HG03460 (cell line): ENCODE measurements at regions not wholly inside any gene's neighbourhood (a gene's known extent, or its start where the extent isn't known, plus 50 kb on each side); places are given as distances from the start of the nearest gene placed in this dataset.
"Not testable (repeated sequence)": the region's sequence is repeated elsewhere in the genome, so short reads cannot be mapped to it uniquely, and the experiment has no call there.

Experiments
- ATAC-seq: cut with Tn5 transposase; IDR thresholded peaks from one replicate; pipeline ENCODE4 v1.9.1; 2021; ENCODE audit not compliant: unreplicated experiment

DNA sequence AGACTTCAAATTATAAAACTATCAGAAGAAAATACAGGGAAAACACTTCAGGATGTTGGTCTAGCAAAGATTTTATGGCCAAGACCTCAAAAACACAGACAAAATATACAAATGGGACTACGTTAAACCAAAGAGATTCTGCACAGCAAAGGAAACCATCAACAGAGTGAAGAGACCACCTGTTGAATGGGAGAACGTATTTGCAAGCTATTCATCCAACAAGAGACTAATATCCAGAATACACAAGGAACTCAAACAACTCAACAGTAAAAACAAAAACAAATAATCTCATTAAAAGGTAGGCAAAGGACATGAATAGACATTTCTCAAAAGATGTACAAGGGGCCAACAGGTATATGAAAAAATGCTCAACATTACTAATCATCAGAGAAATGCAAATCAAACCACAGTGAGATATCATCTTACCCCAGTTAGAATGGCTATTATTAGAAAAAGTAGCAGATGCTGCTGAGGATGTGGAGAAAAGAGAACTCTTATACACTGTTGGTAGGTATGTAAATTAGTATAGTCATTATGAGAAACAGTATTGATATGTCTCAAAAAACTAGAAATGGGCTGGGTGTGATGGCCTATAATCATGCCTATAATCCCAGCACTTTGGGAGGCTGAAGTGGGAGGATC lies 112.6 kb downstream of the LRIG2 start:
- peak; percentile 93 for ATAC-seq

DNA sequence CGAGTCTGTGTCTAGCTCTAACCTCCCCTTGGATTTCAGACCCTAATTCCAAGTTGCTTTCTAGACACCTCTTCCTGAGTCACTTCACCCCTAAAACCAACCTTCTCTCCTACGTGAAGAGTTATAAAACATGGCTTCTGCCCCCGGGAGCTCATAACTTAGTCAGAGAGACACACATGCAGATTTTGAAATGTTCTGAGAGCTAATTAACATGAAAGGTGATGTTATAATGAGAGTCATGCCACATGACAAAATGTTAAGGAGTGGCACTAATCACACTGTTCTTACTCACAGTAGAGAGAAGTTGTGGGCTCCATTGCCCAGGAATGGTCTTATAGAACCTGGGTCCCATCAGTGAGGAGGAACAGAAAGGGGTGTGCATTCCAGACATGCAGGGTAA lies 117.1 kb downstream of the LRIG2 start:
- no peak for ATAC-seq

DNA sequence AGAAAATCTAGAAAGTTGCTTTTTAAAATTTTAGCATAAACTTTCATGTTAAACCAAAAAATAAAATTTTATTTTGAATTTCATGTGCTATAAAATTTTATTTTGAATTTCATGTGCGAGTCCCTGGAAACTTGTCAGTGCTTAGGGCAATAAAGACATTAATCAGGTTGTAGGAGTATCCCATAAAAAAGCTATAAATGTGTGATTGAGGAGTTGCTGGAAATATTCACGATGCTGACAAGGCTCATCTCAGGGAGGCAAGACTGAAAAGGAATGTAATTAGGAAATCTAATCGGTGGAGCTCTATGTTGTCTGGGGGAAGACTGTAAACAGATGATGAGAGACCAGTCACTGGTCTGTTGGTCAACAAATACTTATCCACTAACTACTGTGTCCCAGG lies 117.9 kb downstream of the LRIG2 start:
- no peak for ATAC-seq

DNA sequence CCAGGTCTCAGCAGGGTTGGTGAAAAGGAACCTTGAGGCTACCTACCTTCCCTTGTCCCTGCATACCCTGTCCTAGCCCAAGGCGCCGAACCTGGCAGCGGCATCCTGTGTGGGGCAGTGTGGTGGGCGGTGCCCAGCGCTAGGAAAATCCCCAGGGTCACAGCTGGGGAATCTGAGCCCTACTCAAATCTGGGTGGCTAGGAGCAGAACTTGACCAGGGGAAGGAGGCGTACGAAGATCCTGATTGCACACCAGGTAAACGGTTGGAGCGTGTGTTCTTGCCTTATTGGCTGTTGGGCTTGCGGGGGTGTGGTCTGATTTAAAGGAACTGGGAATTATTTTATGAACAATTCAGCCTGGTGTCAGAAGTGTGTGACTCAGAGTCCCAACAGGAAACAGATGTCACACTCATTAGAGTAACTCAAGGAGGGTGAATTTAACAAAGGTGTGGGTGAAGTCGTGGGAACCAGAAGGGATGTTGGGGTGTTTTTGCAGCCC lies 118.6 kb downstream of the LRIG2 start:
- peak; percentile 42 for ATAC-seq

DNA sequence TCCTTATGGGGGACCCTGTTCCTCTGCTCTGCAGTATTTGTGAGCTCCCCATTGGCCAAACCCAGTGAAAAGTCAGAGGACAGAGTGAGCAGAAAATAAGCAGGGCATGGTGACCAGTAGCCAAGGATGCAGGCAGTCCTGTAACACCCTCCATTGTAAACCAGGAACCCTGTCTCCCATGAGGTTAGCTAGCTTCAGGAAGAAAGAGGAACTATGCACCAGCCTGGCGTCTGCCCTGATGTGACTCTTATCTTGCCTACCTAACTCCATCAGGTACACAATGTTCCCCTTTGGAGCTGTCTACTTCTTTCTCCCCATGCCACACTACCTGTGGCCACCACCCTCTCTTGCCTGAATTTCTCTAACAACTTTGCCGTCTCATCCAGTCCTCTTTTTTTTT lies 119.2 kb downstream of the LRIG2 start:
- ATAC-seq: no peak

DNA sequence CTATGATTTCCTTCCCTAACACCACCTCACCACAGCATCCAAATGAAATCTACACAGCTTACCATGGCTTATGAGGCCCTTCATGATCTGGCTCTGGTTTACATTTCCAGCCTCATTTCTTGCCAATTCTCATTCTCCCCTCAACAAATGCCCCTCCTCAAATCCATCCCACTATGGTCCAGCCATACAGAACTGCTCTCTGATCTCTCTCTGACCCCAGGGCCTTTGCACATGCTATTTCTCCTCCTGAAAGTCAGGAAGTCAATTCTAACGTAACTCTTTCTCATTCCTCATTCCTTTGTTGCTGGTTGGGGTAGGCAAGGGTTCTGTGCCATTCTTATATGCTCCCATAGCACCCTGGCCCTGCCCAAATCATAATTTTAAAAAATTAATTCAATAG lies 120.0 kb downstream of the LRIG2 start:
- no peak for ATAC-seq

DNA sequence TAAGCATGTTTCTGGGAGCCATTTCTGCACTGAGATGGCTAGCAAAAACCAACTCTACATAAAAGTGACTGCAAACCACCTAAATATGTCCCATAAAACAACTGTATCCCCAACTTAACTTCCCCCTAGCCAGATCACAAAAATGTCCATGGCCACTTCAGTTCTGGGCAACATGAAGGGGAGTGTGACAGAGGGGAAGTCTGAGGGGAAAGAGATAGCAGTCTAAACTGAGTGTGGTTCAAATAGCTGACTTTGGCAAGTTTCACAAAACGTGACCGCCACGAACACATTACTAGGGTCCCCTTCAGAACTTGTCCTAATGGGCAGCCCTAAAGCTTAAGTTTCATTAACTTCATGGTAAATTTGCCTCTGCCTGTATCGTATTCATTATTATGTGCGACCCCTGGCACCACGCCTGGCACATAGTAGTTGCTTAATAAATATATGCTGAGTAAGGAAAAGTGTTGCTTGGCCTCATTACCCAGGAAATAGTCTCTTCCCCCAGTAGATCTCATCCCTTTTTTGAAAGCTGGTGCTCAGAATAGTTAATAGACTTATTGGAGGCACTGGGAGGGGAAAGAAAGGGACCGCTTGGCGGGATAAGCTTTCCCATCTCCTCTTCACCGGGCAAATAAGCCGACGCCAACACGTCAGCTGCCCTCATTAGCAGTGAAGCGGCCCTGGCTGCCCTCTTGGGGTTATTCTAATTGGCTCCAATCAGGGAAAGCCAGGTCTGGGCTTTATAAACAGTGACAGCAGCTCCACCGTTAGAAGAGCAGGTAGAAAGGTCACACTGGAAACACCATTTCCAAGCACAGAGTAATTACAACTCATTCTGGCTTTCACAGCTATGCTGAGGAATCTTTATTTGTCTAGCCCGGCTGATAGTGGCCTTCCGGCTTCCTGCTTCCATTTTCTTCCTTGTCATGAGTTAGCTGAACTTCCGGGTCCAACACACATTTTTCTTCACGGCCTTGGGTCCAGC lies 122.1 kb downstream of the LRIG2 start:
- ATAC-seq: no peak

DNA sequence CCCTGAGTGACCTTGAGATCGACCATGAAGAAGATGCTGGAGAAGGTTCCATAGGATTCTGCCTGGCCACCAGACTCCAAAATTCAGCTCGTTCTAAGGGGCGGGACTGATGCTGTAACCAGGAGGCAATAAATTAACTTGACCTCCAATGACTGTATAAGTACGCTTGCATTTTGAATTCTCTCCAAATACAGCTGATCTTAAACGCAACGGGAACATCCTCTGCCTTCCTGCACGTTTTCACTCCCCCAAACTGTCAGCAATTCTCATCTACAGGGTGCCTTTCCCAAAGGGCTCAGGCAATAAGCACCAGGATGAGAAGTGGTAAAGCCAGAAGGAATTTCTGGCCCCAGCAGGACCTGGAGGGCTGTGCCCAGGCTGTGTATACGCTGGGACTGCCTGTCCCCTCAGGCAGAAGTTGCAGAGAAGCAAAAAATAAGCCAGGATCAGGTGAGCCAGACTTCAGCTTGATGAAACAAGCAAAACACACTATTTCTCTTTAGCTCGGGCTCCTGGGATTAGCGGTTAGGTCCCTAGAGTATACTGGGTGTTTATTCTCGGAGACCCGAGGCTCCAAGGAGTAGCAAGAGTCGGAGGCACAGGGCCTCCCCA lies 124.8 kb downstream of the LRIG2 start:
- no peak for ATAC-seq

DNA sequence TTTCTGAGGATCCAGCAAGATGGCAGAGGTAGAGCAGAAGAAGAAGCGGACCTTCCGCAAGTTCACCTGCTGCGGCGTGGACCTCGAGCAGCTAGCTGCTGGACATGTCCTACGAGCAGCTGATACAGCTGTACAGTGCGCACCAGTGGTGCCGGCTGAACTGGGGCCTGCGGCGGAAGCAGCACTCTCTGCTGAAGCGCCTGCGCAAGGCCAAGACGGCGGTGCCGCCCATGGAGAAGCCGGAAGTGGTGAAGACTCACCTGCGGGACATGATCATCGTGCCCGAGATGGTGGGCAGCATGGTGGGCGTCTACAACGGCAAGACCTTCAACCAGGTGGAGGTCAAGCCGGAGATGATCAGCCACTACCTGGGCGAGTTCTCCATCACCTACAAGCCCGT lies 125.8 kb downstream of the LRIG2 start:
- ATAC-seq: no peak

DNA sequence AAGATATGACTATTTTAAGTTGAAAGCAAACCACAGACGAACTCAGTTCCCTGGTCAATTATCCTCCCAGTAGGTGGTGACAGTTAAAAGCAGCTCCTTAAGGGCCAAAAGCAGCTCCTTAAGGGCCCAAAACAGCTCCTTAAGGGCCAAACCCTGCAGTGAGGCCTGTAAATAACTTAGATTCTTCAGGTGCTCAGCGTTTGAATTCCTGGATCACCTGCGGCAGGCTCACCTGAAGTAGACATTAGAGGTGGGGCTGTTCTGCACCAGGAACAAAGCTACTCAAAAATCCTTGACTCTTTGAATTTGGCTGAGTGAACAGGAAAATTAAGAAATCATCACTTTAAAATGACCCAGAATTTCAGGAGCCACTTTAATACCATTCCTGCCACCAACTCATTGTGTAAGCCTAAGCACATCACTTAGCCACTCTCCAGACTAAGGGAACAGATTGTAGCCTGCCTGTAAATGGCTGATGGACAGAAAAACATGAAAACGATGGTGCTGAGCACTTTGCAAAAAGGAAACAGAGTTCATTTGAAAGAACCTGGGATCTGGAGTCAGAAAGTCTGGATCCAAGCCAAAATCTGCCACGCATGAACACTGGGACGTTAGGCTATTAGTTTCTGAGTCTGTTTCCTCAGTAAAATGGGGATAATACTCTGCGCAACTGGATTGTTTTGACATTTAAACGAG lies 126.9 kb downstream of the LRIG2 start:
- ATAC-seq: no peak

DNA sequence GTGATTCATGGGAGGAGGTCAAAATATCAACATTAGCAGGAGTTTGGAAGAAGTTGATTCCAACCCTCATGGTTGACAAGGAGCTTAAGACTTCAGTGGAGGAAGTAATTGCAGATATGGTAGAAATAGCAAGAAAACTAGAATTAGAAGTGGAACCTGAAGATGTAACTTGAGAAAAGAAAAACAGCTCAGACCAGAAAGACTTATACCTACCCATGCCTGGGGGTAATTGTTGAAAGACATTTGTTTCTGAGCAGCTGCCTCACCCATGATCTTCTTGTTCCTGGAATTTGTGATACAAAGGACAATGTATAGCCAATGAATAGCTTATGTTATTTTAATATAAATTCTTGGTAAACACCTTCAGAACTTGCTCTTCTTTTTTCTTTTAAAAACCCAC lies 128.6 kb downstream of the LRIG2 start:
- ATAC-seq: no peak

DNA sequence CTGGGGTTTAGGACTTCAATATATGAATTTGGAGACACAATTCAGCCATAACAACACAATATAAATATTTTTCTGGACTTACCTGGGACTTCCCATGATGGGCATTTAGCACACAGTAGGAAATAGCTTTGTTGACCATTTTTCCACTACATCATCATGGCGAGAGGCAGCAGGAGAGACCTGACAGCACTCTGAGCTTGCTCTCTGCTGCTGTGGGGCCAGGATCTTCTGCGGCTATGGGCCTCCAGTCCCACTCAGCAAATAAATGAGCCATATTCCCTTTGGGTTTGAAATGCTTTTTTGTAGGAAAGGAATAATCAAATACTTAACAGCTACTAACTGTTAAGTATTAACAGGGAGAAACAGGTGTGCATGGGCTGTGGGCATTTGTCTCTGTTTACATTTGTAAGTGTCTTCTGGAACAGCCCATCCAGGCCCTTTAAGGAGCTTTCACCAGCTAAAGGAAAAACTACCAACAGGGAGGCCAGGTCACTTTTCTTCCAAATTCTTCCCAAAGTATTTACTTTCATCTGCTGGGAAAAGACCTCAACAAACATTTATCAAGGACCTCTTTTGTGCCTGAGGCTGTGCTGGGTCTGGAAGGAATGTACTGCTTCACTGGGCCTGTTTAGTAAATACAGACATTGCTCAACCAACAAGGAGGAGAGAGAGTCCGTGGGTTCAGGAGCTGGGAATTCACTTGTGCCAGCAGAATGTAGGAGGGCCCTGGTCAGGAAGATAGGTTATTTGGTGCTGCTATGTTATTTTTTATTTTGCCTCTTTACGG lies 133.2 kb downstream of the LRIG2 start:
- no peak for ATAC-seq

DNA sequence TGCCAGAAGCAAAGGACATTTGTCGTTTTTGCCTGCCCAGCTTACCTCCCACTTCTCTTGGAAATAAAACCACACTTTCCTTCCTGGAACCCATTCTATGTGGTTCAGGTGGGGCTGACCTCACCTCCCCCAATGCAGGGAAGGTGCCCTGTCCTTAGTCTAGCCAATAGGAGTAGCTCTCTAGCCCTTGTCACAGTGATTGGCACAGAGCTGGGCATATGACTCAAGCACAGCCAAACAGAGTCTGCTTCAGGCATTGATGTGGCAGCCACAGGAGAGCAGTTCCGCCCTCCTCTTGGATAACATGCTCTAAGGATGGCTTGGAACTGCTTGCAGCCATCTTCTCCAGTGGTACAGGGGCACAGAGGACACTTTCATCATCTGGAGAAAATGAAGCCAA lies 134.0 kb downstream of the LRIG2 start:
- no peak for ATAC-seq

DNA sequence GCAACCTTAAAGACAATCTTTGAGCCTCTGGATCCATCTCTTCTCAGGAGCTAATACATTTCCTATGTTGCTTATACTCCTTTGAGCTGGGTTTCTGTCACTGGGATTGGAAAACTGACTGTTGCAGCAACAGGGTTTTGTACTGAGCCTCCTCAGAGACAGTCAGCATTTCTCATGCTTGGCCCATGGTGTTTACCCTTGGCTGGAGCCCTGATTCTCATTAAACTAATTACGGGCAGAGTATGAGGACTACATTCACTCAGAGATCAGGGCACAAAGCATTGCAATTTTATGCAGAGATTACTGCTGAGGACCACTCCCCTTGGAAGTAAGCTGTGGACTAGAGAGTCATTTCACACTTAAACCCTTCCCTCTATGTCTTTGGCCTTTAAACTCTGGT lies 134.5 kb downstream of the LRIG2 start:
- no peak for ATAC-seq

DNA sequence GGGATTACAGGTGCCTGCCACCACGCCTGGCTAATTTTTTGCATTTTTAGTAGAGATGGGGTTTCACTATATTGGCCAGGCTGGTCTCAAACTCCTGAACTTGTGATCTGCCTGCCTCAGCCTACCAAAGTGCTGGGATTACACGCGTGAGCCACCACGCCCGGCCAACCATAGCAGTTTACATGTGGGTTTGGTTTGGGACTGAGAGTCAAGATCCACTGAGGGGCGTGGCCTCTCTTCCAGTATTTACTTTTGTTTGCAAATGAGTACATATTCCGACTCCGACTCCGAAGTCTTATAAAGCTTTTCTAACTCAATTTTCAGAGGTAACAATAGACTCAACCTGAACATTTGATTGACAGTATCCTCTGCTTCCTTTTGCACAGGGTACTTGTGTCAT lies 135.4 kb downstream of the LRIG2 start:
- ATAC-seq: not testable (repeated sequence)

DNA sequence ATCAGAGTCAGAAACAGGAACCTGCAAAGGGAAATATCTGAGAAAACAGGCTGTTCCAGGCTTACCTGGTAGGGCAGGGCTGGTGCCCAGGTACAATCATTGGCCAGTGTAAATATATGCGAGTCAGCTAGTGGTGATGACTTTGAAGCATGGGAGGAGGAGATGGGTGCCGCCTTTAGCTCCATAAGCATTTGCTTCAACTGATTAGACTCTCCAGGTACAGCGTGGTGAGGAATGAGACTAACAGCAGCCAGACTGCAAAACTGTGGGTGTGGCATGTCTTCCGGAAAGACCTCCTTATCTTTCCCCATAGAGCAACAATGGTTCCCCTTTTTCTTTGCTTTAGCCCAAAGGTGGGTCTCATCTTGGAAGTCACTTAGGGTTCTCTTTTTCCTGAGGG lies 137.2 kb downstream of the LRIG2 start:
- ATAC-seq: no peak

DNA sequence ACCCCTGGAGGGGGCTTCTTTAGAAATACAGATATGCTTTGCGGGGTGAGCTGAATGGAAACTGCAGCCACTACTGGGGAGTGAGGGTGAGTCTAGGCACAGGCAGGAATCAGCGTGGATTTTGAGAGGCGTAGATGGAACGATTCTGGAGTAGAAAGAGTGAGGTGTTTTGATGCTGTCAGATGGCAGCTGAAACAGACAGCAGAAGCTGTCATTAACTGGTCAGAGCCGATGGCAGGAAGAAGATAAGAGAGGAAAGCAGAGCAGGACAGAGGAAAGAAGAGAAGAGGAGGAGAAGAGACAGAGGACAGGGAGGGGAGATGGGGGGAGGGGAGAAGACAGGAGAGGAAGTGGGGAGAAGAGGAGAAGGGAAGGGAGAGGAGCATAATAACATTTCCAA lies 138.5 kb downstream of the LRIG2 start:
- ATAC-seq: no peak

DNA sequence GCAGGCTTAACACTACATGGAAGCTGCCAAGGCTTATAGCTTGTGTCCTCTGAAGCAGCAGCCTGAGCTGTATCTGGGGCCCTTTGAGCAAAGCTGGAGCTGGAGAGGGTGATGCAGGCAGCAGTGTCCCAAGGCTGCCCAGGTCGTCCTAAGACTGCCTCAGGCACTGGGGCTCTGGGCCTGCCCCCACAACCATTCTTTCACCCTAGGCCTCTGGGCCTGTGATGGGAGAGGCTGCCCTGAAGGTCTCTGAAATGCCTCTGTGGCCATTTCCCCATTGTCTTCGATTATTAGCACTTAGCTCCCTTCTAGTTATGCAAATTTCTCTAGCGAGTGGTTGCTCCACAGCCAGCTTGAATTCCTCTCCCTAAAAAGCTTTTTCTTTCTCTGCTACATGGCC lies 142.0 kb downstream of the LRIG2 start:
- no peak for ATAC-seq

DNA sequence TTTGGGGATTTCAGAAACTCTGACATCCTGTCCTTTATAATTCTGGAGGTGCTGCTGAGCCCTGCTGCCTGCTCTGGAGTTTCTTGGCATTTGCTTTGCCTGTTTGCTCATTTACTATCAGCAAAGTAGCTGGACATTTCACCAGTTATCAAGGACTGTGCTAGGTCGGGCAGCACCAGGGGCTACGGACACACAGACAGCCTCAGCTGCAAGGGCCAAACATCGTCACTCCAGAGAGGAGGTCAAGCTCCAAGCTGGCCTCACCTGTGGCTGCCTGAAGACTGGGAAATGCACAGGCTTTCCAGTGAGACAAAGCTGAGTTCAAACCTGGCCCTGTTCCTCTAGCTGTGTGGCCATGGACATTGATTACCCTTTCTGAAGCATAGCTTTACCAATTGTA lies 143.7 kb downstream of the LRIG2 start:
- ATAC-seq: no peak

DNA sequence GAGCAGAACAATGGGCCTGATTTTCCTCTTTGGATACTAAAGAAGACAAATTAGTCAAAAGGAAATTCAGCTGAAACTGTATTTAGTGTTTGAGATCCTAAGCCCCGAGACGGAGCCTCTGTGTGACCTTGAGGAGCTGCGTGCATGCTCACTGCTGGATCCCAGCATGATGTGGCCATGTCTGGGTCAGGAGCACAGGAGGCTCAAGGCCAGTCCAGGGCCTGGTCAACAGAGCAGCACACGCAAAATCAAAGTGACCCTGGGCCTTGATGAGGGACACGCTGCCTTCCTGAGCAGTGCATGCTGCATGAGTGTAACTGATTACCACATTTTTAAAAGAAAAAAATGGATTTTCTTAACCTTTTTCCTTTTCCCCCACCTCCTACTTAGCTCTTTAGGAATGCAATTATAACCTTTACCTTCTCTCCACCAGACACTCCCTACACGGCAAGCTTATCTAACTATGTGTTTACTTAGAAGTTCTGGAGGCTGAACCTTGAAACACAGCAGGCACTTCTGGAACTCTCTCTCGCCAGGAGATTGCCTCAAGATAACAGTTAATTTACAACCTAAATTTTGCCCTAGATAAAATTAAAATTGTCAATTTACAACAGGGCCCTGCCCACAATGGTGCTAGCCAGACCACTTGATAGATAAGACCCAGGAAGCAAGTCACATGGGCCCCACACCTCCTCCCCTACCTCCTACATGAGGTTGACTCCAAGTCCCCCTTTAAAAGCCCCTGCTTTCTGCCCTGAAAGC lies 144.6 kb downstream of the LRIG2 start:
- ATAC-seq: no peak
